ENCODE measurements at regions not wholly inside any gene's neighbourhood (a gene's known extent, or its start where the extent isn't known, plus 50 kb on each side); places are given as distances from the start of the nearest gene placed in this dataset.

DNA sequence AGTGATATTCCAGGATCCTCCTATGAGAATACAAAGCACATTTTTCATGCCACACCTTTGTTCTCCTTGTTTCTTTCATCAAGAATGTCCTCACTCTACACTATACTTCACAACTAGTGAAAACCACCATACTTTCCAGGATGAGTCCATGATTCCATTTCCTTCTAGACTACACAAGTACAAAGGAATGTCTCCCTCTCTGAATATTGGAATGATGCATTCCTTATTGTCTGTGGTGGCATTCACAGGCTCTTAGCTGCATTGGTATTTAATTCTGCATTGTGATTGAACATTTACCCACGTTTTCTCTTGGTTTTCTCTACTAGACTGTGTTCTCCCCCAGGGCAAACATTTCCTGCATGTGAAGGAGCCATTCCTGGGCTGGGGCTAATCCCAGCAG lies 217.5 kb downstream of the RAP2B start:
- TF ChIP-seq NR1H2 (CRISPR knock-in tag; IDR thresholded peaks at IDR 0.05) (no peak), CREB1 (CRISPR knock-in tag; IDR thresholded peaks at IDR 0.05) (no peak), ELF4 (CRISPR knock-in tag; IDR thresholded peaks at IDR 0.05; ENCODE audit: low read depth) (no peak), ZNF263 (CRISPR knock-in tag; IDR thresholded peaks at IDR 0.05; ENCODE audit: low read depth) (no peak), ZNF219 (CRISPR knock-in tag; IDR thresholded peaks at IDR 0.05; ENCODE audit: borderline replicate concordance) (no peak), NR2C2 (CRISPR knock-in tag; IDR thresholded peaks at IDR 0.05) (no peak), GRHL2 (CRISPR knock-in tag; IDR thresholded peaks at IDR 0.05; ENCODE audit: insufficient replicate concordance, severe bottlenecking) (no peak), ESRRA (CRISPR knock-in tag; IDR thresholded peaks at IDR 0.05; ENCODE audit: borderline replicate concordance) (no peak), TEAD4 (CRISPR knock-in tag; IDR thresholded peaks at IDR 0.05) (no peak), TP53 (CRISPR knock-in tag; IDR thresholded peaks at IDR 0.05) (no peak), ETV6 (CRISPR knock-in tag; IDR thresholded peaks at IDR 0.05) (no peak)
- TF ChIP-seq, protein P1, sequence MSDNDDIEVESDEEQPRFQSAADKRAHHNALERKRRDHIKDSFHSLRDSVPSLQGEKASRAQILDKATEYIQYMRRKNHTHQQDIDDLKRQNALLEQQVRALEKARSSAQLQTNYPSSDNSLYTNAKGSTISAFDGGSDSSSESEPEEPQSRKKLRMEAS (CRISPR knock-in tag; IDR thresholded peaks at IDR 0.05), result no peak
- DNase-seq (ENCODE audit: low spot score), result no peak
- no peaks in the 10 kb centered on the region for H3K27me3 Mint-ChIP-seq (ENCODE audit: low read depth)
- CTCF ChIA-PET, result no interaction called here
- POLR2A ChIA-PET, result no interaction called here
- no peak for ATAC-seq
- no peaks in the 10 kb centered on the region for H3K36me3 Mint-ChIP-seq
- no peak overlapping the region for H3K27ac Mint-ChIP-seq
- peaks cover 11% of the 10 kb centered on the region for H3K9me3 Mint-ChIP-seq
- no peak overlapping the region for H3K4me3 Mint-ChIP-seq
- no peaks in the 10 kb centered on the region for H3K4me1 Mint-ChIP-seq

- Mint-ChIP-seq H3K4me1 (no peaks in the 10 kb centered on the region), H3K4me3 (no peak overlapping the region), H3K9me3 (no peaks in the 10 kb centered on the region), H3K36me3 (no peaks in the 10 kb centered on the region), H3K27me3 (ENCODE audit: low read depth) (no peaks in the 10 kb centered on the region), H3K27ac (no peak overlapping the region)
- ATAC-seq (no peak), DNase-seq (ENCODE audit: low spot score) (no peak)
- ChIA-PET POLR2A (no interaction called here), CTCF (no interaction called here)
- TF ChIP-seq, protein P2, sequence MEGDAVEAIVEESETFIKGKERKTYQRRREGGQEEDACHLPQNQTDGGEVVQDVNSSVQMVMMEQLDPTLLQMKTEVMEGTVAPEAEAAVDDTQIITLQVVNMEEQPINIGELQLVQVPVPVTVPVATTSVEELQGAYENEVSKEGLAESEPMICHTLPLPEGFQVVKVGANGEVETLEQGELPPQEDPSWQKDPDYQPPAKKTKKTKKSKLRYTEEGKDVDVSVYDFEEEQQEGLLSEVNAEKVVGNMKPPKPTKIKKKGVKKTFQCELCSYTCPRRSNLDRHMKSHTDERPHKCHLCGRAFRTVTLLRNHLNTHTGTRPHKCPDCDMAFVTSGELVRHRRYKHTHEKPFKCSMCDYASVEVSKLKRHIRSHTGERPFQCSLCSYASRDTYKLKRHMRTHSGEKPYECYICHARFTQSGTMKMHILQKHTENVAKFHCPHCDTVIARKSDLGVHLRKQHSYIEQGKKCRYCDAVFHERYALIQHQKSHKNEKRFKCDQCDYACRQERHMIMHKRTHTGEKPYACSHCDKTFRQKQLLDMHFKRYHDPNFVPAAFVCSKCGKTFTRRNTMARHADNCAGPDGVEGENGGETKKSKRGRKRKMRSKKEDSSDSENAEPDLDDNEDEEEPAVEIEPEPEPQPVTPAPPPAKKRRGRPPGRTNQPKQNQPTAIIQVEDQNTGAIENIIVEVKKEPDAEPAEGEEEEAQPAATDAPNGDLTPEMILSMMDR (IDR thresholded peaks at IDR 0.05), result no peak
Observed at GRCh38 chr3:153385343-153385742, 223.3 kb downstream of the RAP2B start.

GRCh38 chr3:153392363-153392762 lies 230.3 kb downstream of the RAP2B start:
- CTCF ChIA-PET, result no interaction called here
- Mint-ChIP-seq H3K27ac (no peak overlapping the region), H3K27me3 (ENCODE audit: low read depth) (no peaks in the 10 kb centered on the region)

More at GRCh38 chr3:153392363-153392762, 230.3 kb downstream of the RAP2B start:
- Mint-ChIP-seq H3K36me3 (peaks cover 25% of the 10 kb centered on the region), H3K4me3 (no peak overlapping the region), H3K4me1 (peaks cover 10% of the 10 kb centered on the region), H3K9me3 (peaks cover 39% of the 10 kb centered on the region)
- TF ChIP-seq SMAD4 (CRISPR knock-in tag; IDR thresholded peaks at IDR 0.05), result no peak
- TF ChIP-seq, protein P3, sequence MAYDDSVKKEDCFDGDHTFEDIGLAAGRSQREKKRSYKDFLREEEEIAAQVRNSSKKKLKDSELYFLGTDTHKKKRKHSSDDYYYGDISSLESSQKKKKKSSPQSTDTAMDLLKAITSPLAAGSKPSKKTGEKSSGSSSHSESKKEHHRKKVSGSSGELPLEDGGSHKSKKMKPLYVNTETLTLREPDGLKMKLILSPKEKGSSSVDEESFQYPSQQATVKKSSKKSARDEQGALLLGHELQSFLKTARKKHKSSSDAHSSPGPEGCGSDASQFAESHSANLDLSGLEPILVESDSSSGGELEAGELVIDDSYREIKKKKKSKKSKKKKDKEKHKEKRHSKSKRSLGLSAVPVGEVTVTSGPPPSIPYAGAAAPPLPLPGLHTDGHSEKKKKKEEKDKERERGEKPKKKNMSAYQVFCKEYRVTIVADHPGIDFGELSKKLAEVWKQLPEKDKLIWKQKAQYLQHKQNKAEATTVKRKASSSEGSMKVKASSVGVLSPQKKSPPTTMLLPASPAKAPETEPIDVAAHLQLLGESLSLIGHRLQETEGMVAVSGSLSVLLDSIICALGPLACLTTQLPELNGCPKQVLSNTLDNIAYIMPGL (CRISPR knock-in tag; IDR thresholded peaks at IDR 0.05), result no peak
- no peak for TF ChIP-seq PREB (CRISPR knock-in tag; IDR thresholded peaks at IDR 0.05; ENCODE audit: borderline replicate concordance)
- TF ChIP-seq TEAD1 (CRISPR knock-in tag; IDR thresholded peaks at IDR 0.05), result no peak
- TF ChIP-seq FOXJ3 (CRISPR knock-in tag; IDR thresholded peaks at IDR 0.05; ENCODE audit: borderline replicate concordance), result no peak
- TF ChIP-seq USF1 (CRISPR knock-in tag; IDR thresholded peaks at IDR 0.05), result no peak
- ATAC-seq, result no peak
- POLR2A ChIA-PET, result no interaction called here
- no peak for DNase-seq (ENCODE audit: low spot score)

All from WTC11 (cell line).